AG10803 (cell line): ENCODE measurements at regions not wholly inside any gene's neighbourhood (a gene's known extent, or its start where the extent isn't known, plus 50 kb on each side); places are given as distances from the start of the nearest gene placed in this dataset.

Source experiments
- DNase-seq: peaks from one replicate; pipeline ENCODE4 v3.0.0; 2010; ENCODE audit warnings: low read depth
- H3K4me3 ChIP-seq: 2 replicates; pipeline ENCODE4 v1.5.1; 2011; ENCODE audit warnings: mild to moderate bottlenecking, low read length, control low read depth
- CTCF ChIP-seq: conservative IDR thresholded peaks from 2 replicates; pipeline ENCODE4 v1.5.1; 2011; ENCODE audit warnings: mild to moderate bottlenecking, low read length, control low read depth, inconsistent platforms

- DNase-seq = no peak
- no peak for TF ChIP-seq CTCF
- no peak overlapping the region for H3K4me3 ChIP-seq
Observed at GRCh38 chr15:70510433-70510832, 252.9 kb downstream of the UACA start.

GRCh38 chr15:70509731-70510143 is 253.6 kb downstream of the UACA start:
- TF ChIP-seq CTCF = no peak
- no peak for DNase-seq
- H3K4me3 ChIP-seq = no peak overlapping the region

GRCh38 chr15:70509282-70509662 is 254.1 kb downstream of the UACA start:
- no peak for TF ChIP-seq CTCF
- no peak overlapping the region for H3K4me3 ChIP-seq
- no peak for DNase-seq

- no peak for TF ChIP-seq CTCF
- no peak overlapping the region for H3K4me3 ChIP-seq
- peak; percentile 77 for DNase-seq
Observed at GRCh38 chr15:70508561-70509281, 254.6 kb downstream of the UACA start.

GRCh38 chr15:70507772-70508371 is 255.5 kb downstream of the UACA start:
- TF ChIP-seq CTCF = no peak
- no peak for DNase-seq
- no peak overlapping the region for H3K4me3 ChIP-seq

GRCh38 chr15:70505936-70506912 is 257.1 kb downstream of the UACA start:
- DNase-seq = no peak
- no peak for TF ChIP-seq CTCF
- no peak overlapping the region for H3K4me3 ChIP-seq
